Kidney glomerular epithelial cell (primary cell): ENCODE measurements at regions not wholly inside any gene's neighbourhood (a gene's known extent, or its start where the extent isn't known, plus 50 kb on each side); places are given as distances from the start of the nearest gene placed in this dataset.

Experiments
- DNase-seq: peaks from one replicate; lab custom pipeline; 2025; lab: John Stamatoyannopoulos, UW

- no peak for DNase-seq
These were observed 149.3 kb upstream of the CYSLTR1 start for GRCh38 chrX:78476701-78477100.

- no peak for DNase-seq
These were observed 129.5 kb upstream of the CYSLTR1 start for GRCh38 chrX:78456909-78457308.

DNA sequence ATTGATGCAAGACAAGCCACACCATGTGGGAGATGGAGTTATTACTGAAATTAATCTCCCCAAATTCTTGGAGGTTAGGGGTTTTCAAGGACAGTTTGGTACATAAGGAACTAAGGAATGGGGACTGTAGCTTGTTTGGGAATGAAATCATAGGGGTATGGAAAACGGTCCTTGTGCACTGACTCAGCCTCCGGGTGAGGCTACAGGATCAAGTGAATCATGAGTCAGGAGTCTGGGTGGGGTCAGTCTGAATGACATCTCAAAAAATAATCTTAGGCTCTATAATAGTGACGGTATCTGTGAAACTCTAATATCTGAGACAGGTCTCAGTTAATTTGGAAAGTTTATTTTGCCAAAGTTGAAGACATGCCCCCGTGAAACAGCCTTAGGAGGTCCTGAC is 128.5 kb upstream of the CYSLTR1 start:
- DNase-seq, result no peak

GRCh38 chrX:78452356-78452755 is 124.9 kb upstream of the CYSLTR1 start:
- no peak for DNase-seq

DNA sequence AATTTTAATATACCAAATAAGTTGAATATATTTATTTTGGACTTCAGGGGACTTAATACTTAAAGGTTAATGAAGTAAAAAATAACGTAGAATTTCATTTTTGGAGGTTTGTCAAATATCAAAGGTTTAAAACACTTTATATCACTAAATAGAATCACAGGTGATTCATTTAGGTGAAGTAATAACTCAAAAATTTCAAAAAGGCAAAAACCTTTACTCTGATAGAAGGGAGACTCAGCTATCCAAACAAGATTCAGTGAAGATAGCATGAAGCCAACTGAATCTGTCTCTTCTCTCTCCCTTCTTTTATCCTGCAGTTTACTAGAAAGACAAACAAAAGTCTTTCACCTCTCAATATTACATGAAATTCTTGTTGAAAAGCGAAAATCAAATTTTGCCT is 110.2 kb upstream of the CYSLTR1 start:
- DNase-seq, result no peak

DNA sequence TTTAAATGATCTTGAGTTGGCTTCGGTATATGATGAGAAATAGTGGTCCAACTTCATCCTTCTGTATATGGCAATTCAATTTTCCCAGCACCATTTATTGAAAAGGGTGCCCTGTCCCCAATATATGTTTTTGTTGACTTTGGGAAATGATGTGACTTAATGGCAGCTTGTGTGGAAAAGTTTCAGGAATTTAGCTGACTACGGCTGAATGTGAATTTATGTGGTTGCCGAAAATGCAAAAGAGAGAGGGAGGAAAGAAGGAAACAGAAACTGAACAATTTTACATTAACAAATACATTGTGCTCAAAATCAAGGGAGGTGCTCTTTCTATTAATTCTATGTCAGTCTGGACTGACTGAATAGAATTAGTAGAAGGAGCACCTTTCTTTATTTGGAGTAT is 101.8 kb upstream of the CYSLTR1 start:
- DNase-seq, result no peak

GRCh38 chrX:78388663-78389062 is 61.3 kb upstream of the CYSLTR1 start:
- no peak for DNase-seq

GRCh38 chrX:78387364-78387763 is 60.0 kb upstream of the CYSLTR1 start:
- DNase-seq, result no peak

DNA sequence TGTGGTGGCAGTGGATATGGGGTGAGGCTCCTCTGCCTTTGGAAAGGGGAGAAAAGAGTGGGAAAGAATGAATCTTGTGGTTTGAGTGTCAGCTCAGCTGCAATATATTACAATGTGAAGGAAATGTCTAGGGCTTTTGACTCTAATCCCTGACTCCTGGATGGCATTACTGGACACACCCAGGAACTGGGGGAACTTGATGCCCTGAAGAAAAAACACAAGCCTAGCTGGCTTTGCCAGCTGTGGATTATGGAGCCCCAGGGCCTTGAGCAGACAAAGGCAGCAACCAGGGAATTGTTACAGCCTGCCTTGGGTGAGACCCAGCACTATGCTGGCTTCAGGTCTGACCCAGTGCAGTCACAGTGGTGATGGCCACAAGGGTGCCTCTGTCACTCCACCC is 57.1 kb upstream of the CYSLTR1 start:
- DNase-seq, result no peak

DNA sequence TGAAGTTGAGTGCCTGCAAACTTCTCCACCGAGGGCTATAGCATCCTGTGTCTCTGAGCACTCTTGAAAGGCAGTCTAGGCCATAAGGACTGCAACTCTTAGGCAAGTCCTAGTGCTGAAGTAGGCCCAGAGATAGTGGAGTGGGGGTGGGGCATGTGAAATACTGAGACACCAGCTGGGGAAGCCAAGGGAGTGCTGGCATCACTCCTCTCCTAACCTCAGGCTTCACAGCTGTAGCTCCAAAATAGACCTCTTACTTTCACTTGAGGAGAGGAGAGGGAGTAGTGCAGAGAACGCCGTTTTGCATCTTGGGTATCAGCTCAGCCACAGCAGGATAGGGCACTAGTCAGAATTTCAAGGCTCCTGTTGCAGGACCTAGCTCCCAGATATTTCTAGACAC is 56.2 kb upstream of the CYSLTR1 start:
- no peak for DNase-seq

DNA sequence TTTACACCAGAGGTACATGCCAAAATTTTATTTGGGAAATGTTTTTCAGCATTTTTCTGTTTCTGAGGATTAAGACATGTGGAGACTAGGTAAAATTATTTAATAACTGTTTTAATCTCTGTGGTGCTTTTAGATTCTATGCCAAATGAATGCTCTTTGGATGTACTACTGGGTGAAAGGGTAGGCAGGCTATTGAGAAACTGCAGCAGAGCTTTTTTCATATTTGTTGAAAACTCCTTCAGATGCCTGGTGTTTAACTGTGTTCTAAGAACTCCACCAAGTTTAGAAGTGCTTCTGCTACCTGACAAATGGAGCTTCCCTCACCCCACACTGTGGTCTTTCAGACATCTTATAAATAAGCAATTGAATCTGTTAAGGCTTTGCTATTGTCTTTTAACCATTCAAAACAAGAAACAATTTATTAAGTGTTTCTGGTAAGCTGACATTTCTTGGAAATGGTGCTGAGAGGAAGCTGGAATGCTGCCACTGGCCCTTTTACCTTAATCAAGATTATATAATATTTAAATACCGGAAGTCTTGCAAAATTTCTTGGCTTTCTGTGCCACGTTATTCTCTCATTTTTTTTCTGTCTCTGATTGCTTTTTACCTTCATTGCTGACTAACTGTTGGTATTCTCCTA is 51.2 kb upstream of the CYSLTR1 start:
- no peak for DNase-seq
